ENCODE measurements at regions not wholly inside any gene's neighbourhood (a gene's known extent, or its start where the extent isn't known, plus 50 kb on each side); places are given as distances from the start of the nearest gene placed in this dataset.

DNA sequence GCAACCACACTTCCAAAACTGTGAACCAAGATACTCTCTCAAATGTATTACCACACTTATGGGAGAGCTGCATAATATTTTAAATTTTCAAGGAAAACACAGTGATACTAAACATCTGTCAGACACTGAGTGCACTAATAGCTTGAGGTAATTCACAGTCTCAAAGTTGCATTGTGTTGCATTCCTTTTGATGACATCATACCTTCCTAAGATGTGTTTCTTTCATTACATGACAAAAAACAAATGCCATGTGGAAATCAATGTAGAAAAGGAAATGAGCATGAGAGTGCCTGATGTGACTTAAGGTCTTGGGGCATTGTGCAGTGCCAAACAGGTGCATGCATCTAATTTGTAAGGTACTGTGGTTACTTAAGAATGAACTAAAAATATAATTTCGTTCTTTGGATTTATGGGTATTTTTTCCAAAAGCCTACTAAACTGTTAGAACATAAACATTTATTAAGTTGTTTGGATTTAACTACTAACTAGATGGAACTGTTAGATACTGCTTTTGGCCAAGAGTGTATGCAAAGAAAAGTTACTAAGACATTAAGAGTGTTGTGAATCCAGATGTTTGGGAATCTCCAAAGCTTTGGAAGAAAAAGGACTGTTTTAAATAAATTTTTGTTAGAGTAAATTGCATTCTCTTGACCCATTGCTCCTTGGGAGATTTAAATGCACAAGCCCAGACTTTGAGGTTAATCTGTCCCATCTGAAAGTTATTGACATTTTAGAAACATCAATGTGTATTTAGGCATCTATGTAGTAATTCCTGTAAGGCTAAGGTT is 496.2 kb upstream of the SEMA3D start:
- TF ChIP-seq CTCF (IDR thresholded peaks at IDR 0.05; ENCODE audit: borderline replicate concordance, extremely low read depth, low read length, poor library complexity, severe bottlenecking) (no peak), EZH2 (IDR thresholded peaks at IDR 0.05; ENCODE audit: borderline replicate concordance, low read depth, low read length, severe bottlenecking) (no peak)
